Hepatocyte (in vitro differentiated cells): ENCODE measurements at regions not wholly inside any gene's neighbourhood (a gene's known extent, or its start where the extent isn't known, plus 50 kb on each side); places are given as distances from the start of the nearest gene placed in this dataset.

ENCODE experiments used
- DNase-seq: peaks from one replicate; pipeline ENCODE4 v3.0.0-alpha.2; 2016; ENCODE audit warnings: low spot score
- H2AFZ ChIP-seq: fragments of 200-600 bp; sonication (generic); 2 replicates; pipeline ENCODE4 v1.6.0; 2016; ENCODE audit warnings: antibody characterized with exemption, mild to moderate bottlenecking
- H3K27ac ChIP-seq: fragments of 200-600 bp; sonication (generic); 2 replicates; pipeline ENCODE4 v1.5.1; 2016; ENCODE audit warnings: mild to moderate bottlenecking
- H3K27me3 ChIP-seq: fragments of 200-600 bp; sonication (generic); 2 replicates; pipeline ENCODE4 v1.6.1; 2016
- H3K36me3 ChIP-seq: fragments of 200-600 bp; sonication (generic); replicated peaks from 2 replicates; pipeline ENCODE4 v1.5.1; 2016; ENCODE audit warnings: low read depth; ENCODE audit not compliant: insufficient read depth
- H3K4me1 ChIP-seq: fragments of 200-600 bp; sonication (generic); 2 replicates; pipeline ENCODE4 v1.5.1; 2016; ENCODE audit warnings: mild to moderate bottlenecking, moderate library complexity; ENCODE audit not compliant: insufficient read depth
- H3K4me2 ChIP-seq: fragments of 200-600 bp; sonication (generic); 2 replicates; pipeline ENCODE4 v1.6.0; 2016
- H3K4me3 ChIP-seq: fragments of 200-600 bp; sonication (generic); 2 replicates; pipeline ENCODE4 v1.5.1; 2016; ENCODE audit warnings: mild to moderate bottlenecking
- H3K79me2 ChIP-seq: fragments of 200-600 bp; sonication (generic); 2 replicates; pipeline ENCODE4 v1.6.0; 2017; ENCODE audit warnings: mild to moderate bottlenecking
- H3K9me2 ChIP-seq: fragments of 200-600 bp; sonication (generic); replicated peaks from 2 replicates; pipeline ENCODE4 v1.6.0; 2017; ENCODE audit warnings: mild to moderate bottlenecking; ENCODE audit not compliant: insufficient read depth
- H3K9me3 ChIP-seq: fragments of 200-600 bp; sonication (generic); 2 replicates; pipeline ENCODE4 v1.5.1; 2016; ENCODE audit warnings: low read depth, mild to moderate bottlenecking
- H4K20me1 ChIP-seq: fragments of 200-600 bp; sonication (generic); 2 replicates; pipeline ENCODE4 v1.6.0; 2016; ENCODE audit warnings: mild to moderate bottlenecking; ENCODE audit not compliant: insufficient read depth, poor library complexity, severe bottlenecking
- CTCF ChIP-seq: fragments of 200-600 bp; sonication (generic); IDR thresholded peaks from 2 replicates; pipeline ENCODE4 v1.5.1; 2016; ENCODE audit warnings: antibody characterized with exemption, mild to moderate bottlenecking; ENCODE audit not compliant: poor library complexity
- EZH2 ChIP-seq: fragments of 200-600 bp; sonication (generic); IDR thresholded peaks from 2 replicates; pipeline ENCODE4 v1.6.1; 2016; ENCODE audit warnings: antibody characterized with exemption, mild to moderate bottlenecking, borderline replicate concordance
- EZH2phosphoT487 ChIP-seq: fragments of 200-600 bp; sonication (generic); IDR thresholded peaks from one replicate; pipeline ENCODE4 v1.6.1; 2018; ENCODE audit warnings: antibody characterized with exemption, mild to moderate bottlenecking, low read depth, moderate library complexity; ENCODE audit not compliant: unreplicated experiment, severe bottlenecking
- WGBS: methylation state at CpG from one replicate; pipeline ENCODE4 v1.1.6; 2016; ENCODE audit warnings: low lambda C conversion rate; ENCODE audit errors: missing lambda C conversion rate; 5-methylcytosine and 5-hydroxymethylcytosine counted together

- WGBS: 62% methylated on average over 4 of the region's 4 CpGs
- H3K4me3 ChIP-seq: no peak overlapping the region
Measured at GRCh38 chr2:167423731-167424130, 535.5 kb downstream of the XIRP2 start.

GRCh38 chr2:167420211-167420610 is 531.9 kb downstream of the XIRP2 start:
- WGBS: 50% methylated on average over 2 of the region's 2 CpGs
- H3K27me3 ChIP-seq: no peaks in the 10 kb centered on the region
- H3K9me3 ChIP-seq: no peaks in the 10 kb centered on the region
- H3K4me2 ChIP-seq: no peak overlapping the region
- no peaks in the 10 kb centered on the region for H3K4me1 ChIP-seq
- no peaks in the 10 kb centered on the region for H3K36me3 ChIP-seq
- H3K79me2 ChIP-seq: no peaks in the 10 kb centered on the region
- H2AFZ ChIP-seq: no peak overlapping the region
- no peak overlapping the region for H3K27ac ChIP-seq
- H3K9me2 ChIP-seq: no peaks in the 10 kb centered on the region
- H3K4me3 ChIP-seq: no peak overlapping the region
- no peaks in the 10 kb centered on the region for H4K20me1 ChIP-seq
- DNase-seq: no peak
- TF ChIP-seq CTCF (no peak), EZH2 (no peak), EZH2phosphoT487 (no peak)

More at GRCh38 chr2:167423731-167424130, 535.5 kb downstream of the XIRP2 start:
- DNase-seq: no peak
- H3K4me2 ChIP-seq: no peak overlapping the region
- H3K36me3 ChIP-seq: no peaks in the 10 kb centered on the region
- no peak for TF ChIP-seq CTCF
- no peak for TF ChIP-seq EZH2
- TF ChIP-seq EZH2phosphoT487: no peak
- no peaks in the 10 kb centered on the region for H3K27me3 ChIP-seq
- no peak overlapping the region for H3K27ac ChIP-seq
- no peak overlapping the region for H2AFZ ChIP-seq
- no peaks in the 10 kb centered on the region for H3K9me3 ChIP-seq
- no peaks in the 10 kb centered on the region for H3K4me1 ChIP-seq
- H3K9me2 ChIP-seq: no peaks in the 10 kb centered on the region
- H4K20me1 ChIP-seq: no peaks in the 10 kb centered on the region
- H3K79me2 ChIP-seq: no peaks in the 10 kb centered on the region

GRCh38 chr2:167415068-167415467 is 526.8 kb downstream of the XIRP2 start:
- Histone ChIP-seq H3K27me3 (no peaks in the 10 kb centered on the region), H3K36me3 (no peaks in the 10 kb centered on the region), H3K27ac (no peak overlapping the region), H4K20me1 (no peaks in the 10 kb centered on the region), H3K9me3 (no peaks in the 10 kb centered on the region), H3K9me2 (no peaks in the 10 kb centered on the region), H2AFZ (no peak overlapping the region), H3K4me1 (no peaks in the 10 kb centered on the region), H3K4me2 (no peak overlapping the region), H3K79me2 (no peaks in the 10 kb centered on the region), H3K4me3 (no peak overlapping the region)
- TF ChIP-seq EZH2phosphoT487 (no peak), CTCF (no peak), EZH2 (no peak)
- DNase-seq: no peak

GRCh38 chr2:167411367-167411766 is 523.1 kb downstream of the XIRP2 start:
- H3K4me2 ChIP-seq: no peak overlapping the region
- no peak overlapping the region for H3K4me3 ChIP-seq
- H2AFZ ChIP-seq: no peak overlapping the region
- no peaks in the 10 kb centered on the region for H3K9me3 ChIP-seq
- no peaks in the 10 kb centered on the region for H3K27me3 ChIP-seq
- no peaks in the 10 kb centered on the region for H3K36me3 ChIP-seq
- H3K4me1 ChIP-seq: no peaks in the 10 kb centered on the region
- no peaks in the 10 kb centered on the region for H3K79me2 ChIP-seq
- no peak overlapping the region for H3K27ac ChIP-seq
- H3K9me2 ChIP-seq: no peaks in the 10 kb centered on the region
- no peaks in the 10 kb centered on the region for H4K20me1 ChIP-seq
- TF ChIP-seq EZH2phosphoT487 (no peak), CTCF (no peak), EZH2 (no peak)
- no peak for DNase-seq
